ENCODE measurements at regions not wholly inside any gene's neighbourhood (a gene's known extent, or its start where the extent isn't known, plus 50 kb on each side); places are given as distances from the start of the nearest gene placed in this dataset.
"Not testable (repeated sequence)": the region's sequence is repeated elsewhere in the genome, so short reads cannot be mapped to it uniquely, and the experiment has no call there.

GRCh38 chr18:10153924-10154752 lies 240.3 kb downstream of the VAPA start:
- DNase-seq (no peak), ATAC-seq (replicated peaks) (no peak)
- Mint-ChIP-seq H3K4me3 (no peak overlapping the region), H3K27me3 (no peaks in the 10 kb centered on the region), H3K4me1 (ENCODE audit: low read depth in 2 of 2) (no peaks in the 10 kb centered on the region), H3K36me3 (ENCODE audit: insufficient read depth) (no peaks in the 10 kb centered on the region), H3K27ac (no peak overlapping the region), H3K9me3 (peaks cover 2 to 7% of the 10 kb centered on the region in 2 donors)

- no peaks in the 10 kb centered on the region for H3K27me3 Mint-ChIP-seq
- H3K27ac Mint-ChIP-seq: no peak overlapping the region
- H3K4me3 Mint-ChIP-seq: no peak overlapping the region
- peaks cover 2 to 6% of the 10 kb centered on the region in 2 donors for H3K9me3 Mint-ChIP-seq
- DNase-seq (no peak), ATAC-seq (replicated peaks) (no peak)
- H3K36me3 Mint-ChIP-seq (ENCODE audit: insufficient read depth): no peaks in the 10 kb centered on the region
- no peaks in the 10 kb centered on the region for H3K4me1 Mint-ChIP-seq (ENCODE audit: low read depth in 2 of 2)
Observed at GRCh38 chr18:10157706-10158105, 243.9 kb downstream of the VAPA start.

- Mint-ChIP-seq H3K36me3 (ENCODE audit: insufficient read depth) (no peaks in the 10 kb centered on the region), H3K4me1 (ENCODE audit: low read depth in 2 of 2) (no peaks in the 10 kb centered on the region), H3K9me3 (peaks cover 0 to 6% of the 10 kb centered on the region in 2 donors), H3K4me3 (no peak overlapping the region), H3K27ac (no peak overlapping the region), H3K27me3 (no peaks in the 10 kb centered on the region)
- DNase-seq: no peak
- ATAC-seq (replicated peaks): no peak
Observed at GRCh38 chr18:10160251-10160650, 246.4 kb downstream of the VAPA start.

- Mint-ChIP-seq H3K36me3 (ENCODE audit: insufficient read depth) (no peaks in the 10 kb centered on the region), H3K27me3 (no peaks in the 10 kb centered on the region), H3K4me3 (no peak overlapping the region), H3K9me3 (peaks cover 2 to 6% of the 10 kb centered on the region in 2 donors), H3K4me1 (ENCODE audit: low read depth in 2 of 2) (no peaks in the 10 kb centered on the region), H3K27ac (no peak overlapping the region)
- ATAC-seq (replicated peaks) (no peak), DNase-seq (no peak)
Observed at GRCh38 chr18:10161315-10161714, 247.5 kb downstream of the VAPA start.

GRCh38 chr18:10162340-10162739 lies 248.5 kb downstream of the VAPA start:
- no peak for ATAC-seq (replicated peaks)
- Mint-ChIP-seq H3K27ac (no peak overlapping the region), H3K4me1 (ENCODE audit: low read depth in 2 of 2) (no peaks in the 10 kb centered on the region)

GRCh38 chr18:10164271-10165071 lies 250.7 kb downstream of the VAPA start:
- Mint-ChIP-seq H3K9me3 (peaks cover 2 to 4% of the 10 kb centered on the region in 2 donors), H3K36me3 (ENCODE audit: insufficient read depth) (no peaks in the 10 kb centered on the region), H3K4me1 (ENCODE audit: low read depth in 2 of 2) (no peaks in the 10 kb centered on the region), H3K27ac (no peak overlapping the region), H3K4me3 (no peak overlapping the region), H3K27me3 (peaks cover 0 to 5% of the 10 kb centered on the region in 2 donors)
- DNase-seq: no peak
- no peak for ATAC-seq (replicated peaks)

More at GRCh38 chr18:10162340-10162739, 248.5 kb downstream of the VAPA start:
- Mint-ChIP-seq H3K27me3 (no peaks in the 10 kb centered on the region), H3K9me3 (peaks cover 2 to 6% of the 10 kb centered on the region in 2 donors), H3K4me3 (no peak overlapping the region), H3K36me3 (ENCODE audit: insufficient read depth) (no peaks in the 10 kb centered on the region)
- DNase-seq: no peak

- peaks cover 0 to 5% of the 10 kb centered on the region in 2 donors for H3K27me3 Mint-ChIP-seq
- H3K27ac Mint-ChIP-seq: no peak overlapping the region
- H3K4me1 Mint-ChIP-seq (ENCODE audit: low read depth in 2 of 2): no peaks in the 10 kb centered on the region
- peaks cover 0 to 4% of the 10 kb centered on the region in 2 donors for H3K9me3 Mint-ChIP-seq
- no peak for ATAC-seq (replicated peaks)
- DNase-seq: no peak
- peaks cover 3% of the 10 kb centered on the region for H3K36me3 Mint-ChIP-seq (ENCODE audit: insufficient read depth)
- no peak overlapping the region for H3K4me3 Mint-ChIP-seq
Observed at GRCh38 chr18:10166164-10166807, 252.5 kb downstream of the VAPA start.

- Mint-ChIP-seq H3K27me3 (peaks cover 0 to 5% of the 10 kb centered on the region in 2 donors), H3K36me3 (ENCODE audit: insufficient read depth) (peaks cover 7% of the 10 kb centered on the region), H3K4me3 (no peak overlapping the region), H3K4me1 (ENCODE audit: low read depth in 2 of 2) (no peaks in the 10 kb centered on the region), H3K27ac (no peak overlapping the region), H3K9me3 (peaks cover 0 to 6% of the 10 kb centered on the region in 2 donors)
- no peak for ATAC-seq (replicated peaks)
- no peak for DNase-seq
Observed at GRCh38 chr18:10167759-10168158, 253.9 kb downstream of the VAPA start.

GRCh38 chr18:10168477-10168876 lies 254.7 kb downstream of the VAPA start:
- ATAC-seq (replicated peaks) (no peak), DNase-seq (no peak)
- peaks cover 7% of the 10 kb centered on the region for H3K36me3 Mint-ChIP-seq (ENCODE audit: insufficient read depth)
- H3K4me1 Mint-ChIP-seq (ENCODE audit: low read depth in 2 of 2): no peaks in the 10 kb centered on the region
- peaks cover 0 to 5% of the 10 kb centered on the region in 2 donors for H3K27me3 Mint-ChIP-seq
- no peak overlapping the region for H3K4me3 Mint-ChIP-seq
- H3K9me3 Mint-ChIP-seq: peaks cover 0 to 6% of the 10 kb centered on the region in 2 donors
- H3K27ac Mint-ChIP-seq: no peak overlapping the region

- Mint-ChIP-seq H3K27me3 (peaks cover 0 to 5% of the 10 kb centered on the region in 2 donors), H3K4me3 (no peak overlapping the region), H3K27ac (no peak overlapping the region), H3K36me3 (ENCODE audit: insufficient read depth) (peaks cover 7% of the 10 kb centered on the region), H3K4me1 (ENCODE audit: low read depth in 2 of 2) (no peaks in the 10 kb centered on the region), H3K9me3 (peaks cover 0 to 6% of the 10 kb centered on the region in 2 donors)
- DNase-seq (no peak), ATAC-seq (replicated peaks) (no peak)
Observed at GRCh38 chr18:10169064-10169562, 255.3 kb downstream of the VAPA start.

- no peak overlapping the region for H3K27ac Mint-ChIP-seq
- DNase-seq: no peak
- peaks cover 0 to 6% of the 10 kb centered on the region in 2 donors for H3K9me3 Mint-ChIP-seq
- peaks cover 7% of the 10 kb centered on the region for H3K36me3 Mint-ChIP-seq (ENCODE audit: insufficient read depth)
- H3K27me3 Mint-ChIP-seq: peaks cover 0 to 5% of the 10 kb centered on the region in 2 donors
- no peaks in the 10 kb centered on the region for H3K4me1 Mint-ChIP-seq (ENCODE audit: low read depth in 2 of 2)
- no peak for ATAC-seq (replicated peaks)
- H3K4me3 Mint-ChIP-seq: no peak overlapping the region
Observed at GRCh38 chr18:10169814-10170213, 256.0 kb downstream of the VAPA start.

GRCh38 chr18:10170375-10170774 lies 256.6 kb downstream of the VAPA start:
- no peak overlapping the region for H3K4me3 Mint-ChIP-seq

GRCh38 chr18:10175333-10175732 lies 261.5 kb downstream of the VAPA start:
- H3K9me3 Mint-ChIP-seq; H3K27ac Mint-ChIP-seq; H3K27me3 Mint-ChIP-seq; H3K4me1 Mint-ChIP-seq (ENCODE audit: low read depth in 2 of 2); DNase-seq; H3K4me3 Mint-ChIP-seq; H3K36me3 Mint-ChIP-seq (ENCODE audit: insufficient read depth); ATAC-seq (replicated peaks): not testable (repeated sequence)

More at GRCh38 chr18:10170375-10170774, 256.6 kb downstream of the VAPA start:
- peaks cover 0 to 5% of the 10 kb centered on the region in 2 donors for H3K27me3 Mint-ChIP-seq
- DNase-seq: no peak
- peaks cover 7% of the 10 kb centered on the region for H3K36me3 Mint-ChIP-seq (ENCODE audit: insufficient read depth)
- no peak overlapping the region for H3K27ac Mint-ChIP-seq
- H3K9me3 Mint-ChIP-seq: peaks cover 0 to 6% of the 10 kb centered on the region in 2 donors
- ATAC-seq (replicated peaks): no peak
- H3K4me1 Mint-ChIP-seq (ENCODE audit: low read depth in 2 of 2): no peaks in the 10 kb centered on the region
